GM23338 (cell line): ENCODE measurements at regions not wholly inside any gene's neighbourhood (a gene's known extent, or its start where the extent isn't known, plus 50 kb on each side); places are given as distances from the start of the nearest gene placed in this dataset.

Experiments used
- ATAC-seq: fragments of 200-7000 bp; cut with Tn5 transposase; 3 replicates; pipeline ENCODE4 v1.9.1; 2020
- DNase-seq: peaks from one replicate; pipeline ENCODE4 v3.0.0-alpha.2; 2015; ENCODE audit warnings: low spot score
- H2AFZ ChIP-seq: fragments of 200-600 bp; sonication (generic); 2 replicates; pipeline ENCODE4 v1.8.0; 2016; ENCODE audit warnings: antibody characterized with exemption, mild to moderate bottlenecking, moderate library complexity
- H3F3A ChIP-seq: fragments of 200-600 bp; sonication (generic); replicated peaks from 2 replicates; pipeline ENCODE4 v1.8.0; 2017; ENCODE audit warnings: antibody characterized with exemption, mixed run types, low read depth
- H3K27ac ChIP-seq: fragments of 200-600 bp; sonication (generic); 2 replicates; pipeline ENCODE4 v1.6.1; 2016; ENCODE audit warnings: low read depth
- H3K27me3 ChIP-seq: fragments of 200-600 bp; sonication (generic); 2 replicates; pipeline ENCODE4 v1.8.0; 2016; ENCODE audit warnings: mild to moderate bottlenecking, mixed run types, moderate library complexity; ENCODE audit not compliant: insufficient read depth
- H3K36me3 ChIP-seq: fragments of 200-600 bp; sonication (generic); 2 replicates; pipeline ENCODE4 v1.8.0; 2016; ENCODE audit warnings: mild to moderate bottlenecking; ENCODE audit not compliant: insufficient read depth
- H3K4me1 ChIP-seq: fragments of 200-600 bp; sonication (generic); 2 replicates; pipeline ENCODE4 v1.8.0; 2016; ENCODE audit warnings: mild to moderate bottlenecking, moderate library complexity; ENCODE audit not compliant: insufficient read depth
- H3K4me2 ChIP-seq: fragments of 200-600 bp; sonication (generic); 2 replicates; pipeline ENCODE4 v1.7.1; 2017; ENCODE audit warnings: mixed run types
- H3K4me3 ChIP-seq: fragments of 200-600 bp; sonication (generic); 2 replicates; pipeline ENCODE4 v1.6.1; 2016; ENCODE audit warnings: mixed run types
- H3K79me2 ChIP-seq: fragments of 200-600 bp; sonication (generic); replicated peaks from 2 replicates; pipeline ENCODE4 v1.8.0; 2017; ENCODE audit warnings: mild to moderate bottlenecking; ENCODE audit not compliant: insufficient read depth
- H3K9me2 ChIP-seq: fragments of 200-600 bp; sonication (generic); 2 replicates; pipeline ENCODE4 v1.8.0; 2017; ENCODE audit not compliant: insufficient read depth
- H4K20me1 ChIP-seq: fragments of 200-600 bp; sonication (generic); replicated peaks from 2 replicates; pipeline ENCODE4 v1.8.0; 2017; ENCODE audit warnings: mild to moderate bottlenecking; ENCODE audit not compliant: insufficient read depth
- H3K27ac Mint-ChIP-seq: 2 replicates; pipeline ENCODE4 v1.8.0; 2020; ENCODE audit warnings: inconsistent platforms, mild to moderate bottlenecking, moderate library complexity, mixed read lengths
- H3K27me3 Mint-ChIP-seq: 3 replicates; pipeline ENCODE4 v1.8.0; 2022; ENCODE audit warnings: low read depth, mild to moderate bottlenecking, moderate library complexity, mixed read lengths, inconsistent platforms; ENCODE audit not compliant: insufficient read depth, poor library complexity
- H3K36me3 Mint-ChIP-seq: 3 replicates; pipeline ENCODE4 v1.8.0; 2021; ENCODE audit warnings: low read depth, mild to moderate bottlenecking, inconsistent platforms, moderate library complexity, mixed read lengths
- H3K4me1 Mint-ChIP-seq: 3 replicates; pipeline ENCODE4 v1.8.0; 2020; ENCODE audit warnings: mild to moderate bottlenecking, inconsistent platforms, mixed read lengths
- H3K4me3 Mint-ChIP-seq: 3 replicates; pipeline ENCODE4 v1.8.0; 2021; ENCODE audit warnings: moderate library complexity, mild to moderate bottlenecking, inconsistent platforms, mixed read lengths
- H3K9me3 Mint-ChIP-seq: 3 replicates; pipeline ENCODE4 v1.8.0; 2020; ENCODE audit warnings: moderate library complexity, mild to moderate bottlenecking, inconsistent platforms, mixed read lengths
- CREB1 ChIP-seq: fragments of 250-450 bp; sonication (Bioruptor Pico); IDR thresholded peaks from 2 replicates; pipeline ENCODE4 v1.5.0; 2020; ENCODE audit warnings: low read depth, mild to moderate bottlenecking, moderate library complexity
- CTCF ChIP-seq, 2 experiments: fragments of 200-600 bp in 1 of 2; sonication (generic) in 1 of 2; conservative IDR thresholded peaks; 2 replicates each; pipeline versions ENCODE4 v1.5.1 to v1.6.1; 2016 to 2017; ENCODE audit warnings: antibody characterized with exemption in 2 of 2, low read depth in 2 of 2, mild to moderate bottlenecking in 2 of 2, moderate library complexity in 1 of 2
- ETS1 ChIP-seq: IDR thresholded peaks from 2 replicates; pipeline ENCODE4 v1.6.1; 2016; ENCODE audit warnings: antibody characterized with exemption
- EZH2 ChIP-seq: fragments of 200-600 bp; sonication (generic); IDR thresholded peaks from one replicate; pipeline ENCODE4 v1.8.0; 2017; ENCODE audit warnings: antibody characterized with exemption, mild to moderate bottlenecking, low read depth; ENCODE audit not compliant: unreplicated experiment
- JUNB ChIP-seq: IDR thresholded peaks from one replicate; pipeline ENCODE4 v1.6.1; 2016; ENCODE audit warnings: antibody characterized with exemption; ENCODE audit not compliant: unreplicated experiment
- NANOG ChIP-seq: IDR thresholded peaks from 2 replicates; pipeline ENCODE4 v1.6.1; 2016; ENCODE audit warnings: antibody characterized with exemption, borderline replicate concordance
- POLR2AphosphoS5 ChIP-seq: IDR thresholded peaks from 2 replicates; pipeline ENCODE4 v1.6.1; 2016; ENCODE audit warnings: antibody characterized with exemption, low read depth
- REST ChIP-seq: IDR thresholded peaks from one replicate; pipeline ENCODE4 v1.6.1; 2018; ENCODE audit warnings: antibody characterized with exemption; ENCODE audit not compliant: unreplicated experiment
- STAT1 ChIP-seq: IDR thresholded peaks from one replicate; pipeline ENCODE4 v1.6.1; 2016; ENCODE audit warnings: antibody characterized with exemption; ENCODE audit not compliant: unreplicated experiment
- ZNF331 ChIP-seq: fragments of 250-450 bp; sonication (Bioruptor Pico); IDR thresholded peaks from 2 replicates; pipeline ENCODE4 v1.5.0; 2020; ENCODE audit warnings: low read depth, mild to moderate bottlenecking, moderate library complexity
- ZNF462 ChIP-seq: fragments of 250-450 bp; sonication (Bioruptor Pico); IDR thresholded peaks from 2 replicates; pipeline ENCODE4 v1.5.0; 2020; ENCODE audit warnings: mild to moderate bottlenecking, moderate library complexity

GRCh38 chr16:64088838-64089237, 1033.0 kb downstream of the CDH11 start:
- no peaks in the 10 kb centered on the region for H3K9me3 Mint-ChIP-seq
- peaks cover 3% of the 10 kb centered on the region; the same call in 2 of the 3 replicates for H3K4me1 Mint-ChIP-seq
- Histone ChIP-seq H3K4me1 (no peaks in the 10 kb centered on the region), H3K36me3 (no peaks in the 10 kb centered on the region), H3K4me2 (no peak overlapping the region), H3K27me3 (no peaks in the 10 kb centered on the region), H3K79me2 (no peaks in the 10 kb centered on the region), H3K4me3 (no peak overlapping the region), H3K9me2 (no peaks in the 10 kb centered on the region), H2AFZ (no peak overlapping the region), H3F3A (no peaks in the 10 kb centered on the region), H3K27ac (no peak overlapping the region), H4K20me1 (no peaks in the 10 kb centered on the region)
- DNase-seq (no peak), ATAC-seq (no peak)
- TF ChIP-seq CREB1: no peak
- TF ChIP-seq STAT1: no peak
- TF ChIP-seq ETS1: no peak
- no peak for TF ChIP-seq NANOG
- TF ChIP-seq POLR2AphosphoS5: no peak
- TF ChIP-seq ZNF331 (CRISPR knock-in tag): no peak
- H3K27me3 Mint-ChIP-seq: no peaks in the 10 kb centered on the region
- H3K4me3 Mint-ChIP-seq: no peak overlapping the region
- H3K27ac Mint-ChIP-seq: no peak overlapping the region
- H3K36me3 Mint-ChIP-seq: no peaks in the 10 kb centered on the region

GRCh38 chr16:64085296-64085695, 1036.6 kb downstream of the CDH11 start:
- Histone ChIP-seq H3K27ac (no peak overlapping the region), H4K20me1 (no peaks in the 10 kb centered on the region), H3K79me2 (no peaks in the 10 kb centered on the region), H3F3A (no peaks in the 10 kb centered on the region), H3K4me2 (no peak overlapping the region), H2AFZ (no peak overlapping the region), H3K27me3 (no peaks in the 10 kb centered on the region), H3K9me2 (no peaks in the 10 kb centered on the region), H3K4me3 (no peak overlapping the region), H3K4me1 (no peaks in the 10 kb centered on the region), H3K36me3 (no peaks in the 10 kb centered on the region)
- Mint-ChIP-seq H3K36me3 (no peaks in the 10 kb centered on the region), H3K9me3 (no peaks in the 10 kb centered on the region), H3K27ac (no peak overlapping the region), H3K27me3 (no peaks in the 10 kb centered on the region), H3K4me1 (no peaks in the 10 kb centered on the region), H3K4me3 (no peak overlapping the region)
- no peak for ATAC-seq
- DNase-seq: no peak
- TF ChIP-seq REST (no peak), ZNF462 (no peak), CTCF (conservative IDR thresholded peaks at IDR 0.05; ENCODE audit: low read depth in 2 of 2) (no peak), STAT1 (no peak), JUNB (no peak), NANOG (no peak), EZH2 (no peak)
